Upper lobe of left lung (tissue), 4 donors: ENCODE measurements at regions not wholly inside any gene's neighbourhood (a gene's known extent, or its start where the extent isn't known, plus 50 kb on each side); places are given as distances from the start of the nearest gene placed in this dataset.

Experiments used
- CTCF ChIP-seq, 6 experiments: fragments of 450-650 bp in 4 of 6; fragments of 200-600 bp in 2 of 6; sonication (generic) in 2 of 6; IDR thresholded peaks; one replicate each; pipeline ENCODE4 v1.5.1; 2016 to 2019; ENCODE audit warnings: antibody characterized with exemption in 6 of 6
- EP300 ChIP-seq, 4 donors: sonication (generic); formaldehyde crosslinking; IDR thresholded peaks; one replicate each; pipeline ENCODE4 v1.5.1; 2017; ENCODE audit warnings: antibody characterized with exemption in 4 of 4, control low read depth in 2 of 4

GRCh38 chr6:114398481-114398880 is 55.7 kb upstream of the HS3ST5 start:
- no peak for TF ChIP-seq EP300 (IDR thresholded peaks at IDR 0.05)
- no peak for TF ChIP-seq CTCF (IDR thresholded peaks at IDR 0.05)
